Prostate gland (tissue), 2 donors: ENCODE measurements at regions not wholly inside any gene's neighbourhood (a gene's known extent, or its start where the extent isn't known, plus 50 kb on each side); places are given as distances from the start of the nearest gene placed in this dataset.

Source experiments
- POLR2A ChIP-seq: fragments of 450-650 bp; IDR thresholded peaks from one replicate; pipeline ENCODE4 v1.6.1; 2016; ENCODE audit warnings: antibody characterized with exemption, mild to moderate bottlenecking
- TF ChIP-seq, protein P1 (sequence below), 4 experiments: fragments of 200-600 bp in 2 of 4; fragments of 450-650 bp in 2 of 4; sonication (generic) in 2 of 4; IDR thresholded peaks; 1 replicate in 3 of 4; 2 replicates in 1 of 4; pipeline ENCODE4 v1.5.1; 2016 to 2019; ENCODE audit warnings: antibody characterized with exemption in 4 of 4, mild to moderate bottlenecking in 2 of 4, moderate library complexity in 2 of 4

DNA sequence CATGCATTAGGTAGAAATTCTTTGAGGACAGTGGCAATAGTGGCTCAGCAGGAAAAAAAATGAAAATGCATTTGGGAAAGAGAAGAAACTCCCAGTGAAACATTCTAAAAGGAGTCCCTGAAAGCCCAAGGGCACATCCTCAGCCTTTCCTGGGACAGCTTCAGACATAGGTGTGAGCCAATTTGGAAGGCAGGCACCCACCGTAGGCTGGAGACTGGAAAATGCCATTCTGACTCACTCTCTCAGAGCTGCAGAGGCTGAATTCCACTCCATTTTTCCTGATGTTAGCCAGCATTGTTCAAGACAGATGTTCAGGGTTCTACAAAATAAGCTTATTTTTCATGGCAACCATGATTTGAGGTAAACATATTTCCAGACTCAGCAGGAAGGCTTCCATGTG lies 379.0 kb upstream of the FZD8 start:
- TF ChIP-seq, protein P1, sequence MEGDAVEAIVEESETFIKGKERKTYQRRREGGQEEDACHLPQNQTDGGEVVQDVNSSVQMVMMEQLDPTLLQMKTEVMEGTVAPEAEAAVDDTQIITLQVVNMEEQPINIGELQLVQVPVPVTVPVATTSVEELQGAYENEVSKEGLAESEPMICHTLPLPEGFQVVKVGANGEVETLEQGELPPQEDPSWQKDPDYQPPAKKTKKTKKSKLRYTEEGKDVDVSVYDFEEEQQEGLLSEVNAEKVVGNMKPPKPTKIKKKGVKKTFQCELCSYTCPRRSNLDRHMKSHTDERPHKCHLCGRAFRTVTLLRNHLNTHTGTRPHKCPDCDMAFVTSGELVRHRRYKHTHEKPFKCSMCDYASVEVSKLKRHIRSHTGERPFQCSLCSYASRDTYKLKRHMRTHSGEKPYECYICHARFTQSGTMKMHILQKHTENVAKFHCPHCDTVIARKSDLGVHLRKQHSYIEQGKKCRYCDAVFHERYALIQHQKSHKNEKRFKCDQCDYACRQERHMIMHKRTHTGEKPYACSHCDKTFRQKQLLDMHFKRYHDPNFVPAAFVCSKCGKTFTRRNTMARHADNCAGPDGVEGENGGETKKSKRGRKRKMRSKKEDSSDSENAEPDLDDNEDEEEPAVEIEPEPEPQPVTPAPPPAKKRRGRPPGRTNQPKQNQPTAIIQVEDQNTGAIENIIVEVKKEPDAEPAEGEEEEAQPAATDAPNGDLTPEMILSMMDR (IDR thresholded peaks at IDR 0.05), result no peak
- no peak for TF ChIP-seq POLR2A
